Activated CD8-positive, alpha-beta memory T cell treated with anti-CD3 and anti-CD28 coated beads, Interleukin-2, amount 50 U/mL, for 24 hours (primary cell): ENCODE measurements at regions not wholly inside any gene's neighbourhood (a gene's known extent, or its start where the extent isn't known, plus 50 kb on each side); places are given as distances from the start of the nearest gene placed in this dataset.
"Not testable (repeated sequence)": the region's sequence is repeated elsewhere in the genome, so short reads cannot be mapped to it uniquely, and the experiment has no call there.

Experiments
- DNase-seq: peaks from one replicate; pipeline ENCODE4 v3.0.0-alpha.2; 2020; ENCODE audit errors: extremely low read depth

GRCh38 chr18:51330148-51330547 is 132.7 kb upstream of the MEX3C start:
- DNase-seq, result no peak

- no peak for DNase-seq
Measured at GRCh38 chr18:51330739-51331138, 133.3 kb upstream of the MEX3C start.

DNA sequence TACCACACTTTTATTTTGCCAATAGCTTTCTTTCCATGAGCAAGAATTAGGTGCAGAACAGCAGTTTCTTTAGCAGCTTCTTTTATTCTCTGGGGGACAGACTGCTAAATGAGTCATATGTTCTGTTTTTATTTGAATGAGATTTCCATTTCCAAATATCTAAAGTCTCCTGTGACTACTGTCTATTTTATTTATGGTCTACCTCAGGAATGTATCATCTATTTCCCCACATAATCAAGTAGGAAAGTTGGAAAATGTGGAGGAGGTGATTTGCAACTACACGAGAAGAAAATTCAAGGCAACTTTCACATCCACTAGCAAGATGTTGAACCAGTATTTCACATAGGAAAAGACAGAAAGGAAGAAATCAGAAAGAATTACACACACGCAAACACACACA is 139.9 kb upstream of the MEX3C start:
- DNase-seq, result no peak

GRCh38 chr18:51339856-51340255 is 142.4 kb upstream of the MEX3C start:
- DNase-seq, result no peak

GRCh38 chr18:51340332-51340731 is 142.9 kb upstream of the MEX3C start:
- DNase-seq, result no peak

DNA sequence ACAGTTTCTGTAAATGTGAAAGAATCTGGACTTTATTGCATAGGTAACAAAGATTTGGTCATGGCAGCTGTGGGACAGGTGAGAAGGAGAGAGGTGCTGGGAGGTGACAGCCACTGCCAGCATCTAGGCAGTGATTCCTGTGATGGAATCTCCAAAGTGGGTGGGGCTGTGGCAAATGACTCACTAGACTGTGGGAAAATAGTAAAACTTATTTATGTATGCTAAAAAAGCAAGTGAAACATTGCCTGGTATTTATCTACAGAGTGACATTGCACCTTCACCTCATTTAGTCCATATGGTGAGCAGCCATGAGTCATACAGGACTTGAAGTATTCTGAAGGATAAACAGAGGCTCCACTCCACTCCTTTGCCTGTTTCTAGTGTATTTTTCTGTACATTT is 145.3 kb upstream of the MEX3C start:
- DNase-seq, result no peak

DNA sequence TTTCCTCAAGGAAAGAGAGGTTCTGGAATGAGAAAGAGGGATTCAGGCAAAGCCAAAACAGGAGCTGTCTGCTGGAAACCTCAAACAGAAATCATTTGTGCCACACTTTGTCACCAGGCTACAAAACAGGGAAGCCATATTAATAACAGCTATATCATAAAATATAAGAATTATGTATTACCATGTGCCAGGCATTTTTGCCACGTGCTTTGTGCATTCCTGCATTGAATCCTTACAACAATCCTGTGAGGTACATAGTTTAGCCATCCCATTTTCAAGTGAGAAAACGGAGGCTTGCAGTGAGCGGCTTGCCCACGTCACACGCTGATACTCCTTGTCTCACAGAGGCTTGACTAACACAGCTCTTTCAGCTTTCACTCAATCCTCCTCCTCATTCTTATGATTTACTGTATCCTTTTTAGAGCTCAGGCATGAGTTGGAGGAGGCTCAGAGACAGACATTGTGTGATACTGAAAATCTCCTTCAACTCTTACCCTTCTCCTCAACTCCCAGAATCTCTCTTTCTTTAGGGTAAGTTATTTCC is 148.4 kb upstream of the MEX3C start:
- DNase-seq, result no peak

GRCh38 chr18:51346404-51346803 is 148.9 kb upstream of the MEX3C start:
- DNase-seq, result no peak

GRCh38 chr18:51350081-51350480 is 152.6 kb upstream of the MEX3C start:
- no peak for DNase-seq

- no peak for DNase-seq
Measured at GRCh38 chr18:51355841-51356240, 158.4 kb upstream of the MEX3C start.

GRCh38 chr18:51360301-51360700 is 162.8 kb upstream of the MEX3C start:
- DNase-seq, result not testable (repeated sequence)

DNA sequence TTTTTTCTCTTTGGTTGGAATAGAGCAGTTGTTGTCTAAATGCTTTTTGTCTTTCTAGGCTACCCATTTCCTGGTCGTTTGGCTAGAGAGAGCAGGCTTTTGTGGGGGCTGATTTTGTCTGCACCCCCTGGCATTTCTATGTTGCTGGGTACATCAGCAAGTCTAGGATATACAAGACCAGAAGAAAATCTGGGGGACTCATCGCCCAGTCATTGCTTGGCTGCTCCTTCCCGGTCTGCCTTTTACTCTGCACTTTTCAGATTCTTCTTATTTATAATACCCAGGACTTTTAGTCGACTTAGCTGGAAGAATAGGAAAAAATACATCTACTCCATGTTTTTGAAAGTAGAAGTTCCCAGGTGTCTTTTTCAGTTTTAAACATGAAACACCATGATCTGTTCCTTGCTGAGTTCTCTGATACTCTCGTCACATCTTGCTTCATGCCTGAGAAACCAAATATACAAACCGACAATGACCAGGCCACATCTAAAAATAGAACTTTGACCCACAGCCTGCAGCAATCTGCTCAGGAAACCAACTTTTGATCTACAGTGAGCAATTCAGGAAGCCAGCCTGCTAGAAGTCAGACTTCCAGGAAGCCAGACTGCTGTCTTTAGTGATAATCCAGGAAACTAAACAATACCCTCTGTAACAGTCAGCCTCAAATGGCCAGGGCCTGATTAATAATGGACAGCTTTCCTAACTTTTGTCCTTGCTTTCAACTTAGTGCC is 163.8 kb upstream of the MEX3C start:
- DNase-seq, result no peak

GRCh38 chr18:51363384-51363783 is 165.9 kb upstream of the MEX3C start:
- DNase-seq, result no peak

DNA sequence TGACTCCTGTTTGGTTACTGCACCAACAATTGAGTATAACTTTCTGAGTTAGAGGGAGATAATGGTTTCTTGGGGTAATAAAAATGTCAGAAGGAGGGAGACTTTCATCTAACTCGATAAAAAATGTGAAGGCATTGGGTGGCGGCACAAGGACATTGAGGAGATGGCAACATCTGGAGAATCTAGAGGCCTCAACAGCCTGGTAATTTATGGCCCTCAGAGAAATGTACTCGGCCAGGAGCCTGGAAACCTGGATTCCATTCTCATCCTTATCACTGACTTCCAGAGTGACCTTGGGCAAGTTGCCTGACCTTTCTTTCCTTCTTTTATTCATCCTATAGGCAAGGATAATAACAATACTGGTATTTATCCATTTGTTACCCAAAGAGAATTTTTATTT is 173.5 kb upstream of the MEX3C start:
- DNase-seq, result no peak

DNA sequence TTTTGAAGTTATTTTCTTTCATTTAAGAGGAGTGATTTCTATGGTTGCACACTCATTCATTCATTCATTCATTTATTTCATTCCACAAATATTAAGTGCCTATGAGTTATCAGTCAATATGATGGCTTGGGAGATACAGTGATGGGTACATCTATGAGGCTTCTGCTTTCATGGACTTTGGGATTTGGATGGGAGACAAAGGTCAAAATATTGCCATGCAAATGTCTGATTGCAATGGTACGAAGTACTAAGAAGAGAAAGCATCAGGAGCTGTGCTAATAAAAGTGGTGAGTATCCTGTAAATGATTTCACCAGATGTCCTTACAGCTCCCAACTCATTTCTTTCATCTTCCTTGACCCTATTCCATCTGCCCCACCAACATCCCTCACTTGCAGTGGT is 174.4 kb upstream of the MEX3C start:
- no peak for DNase-seq

- DNase-seq, result no peak
Measured at GRCh38 chr18:51382081-51382480, 184.6 kb upstream of the MEX3C start.

DNA sequence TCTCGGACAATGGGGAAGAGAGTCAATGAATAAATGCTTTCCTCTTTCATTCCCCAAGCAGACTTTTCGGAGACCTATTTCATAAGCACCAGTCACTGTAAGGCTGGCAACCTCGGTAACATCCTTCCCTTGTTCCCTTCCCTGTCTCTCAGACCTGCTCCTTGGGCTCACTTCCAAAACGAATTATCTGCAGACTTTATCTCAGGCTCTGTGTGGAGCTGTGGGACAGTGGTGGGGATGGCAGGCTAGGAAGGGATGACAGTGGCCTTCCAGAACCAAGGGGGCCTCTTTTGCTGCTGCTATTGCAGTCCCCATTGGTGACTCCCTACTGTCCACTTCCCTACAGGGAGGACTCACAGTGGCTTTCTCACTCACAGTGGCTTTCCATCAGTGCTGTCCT is 185.6 kb upstream of the MEX3C start:
- no peak for DNase-seq

- no peak for DNase-seq
Measured at GRCh38 chr18:51383711-51384110, 186.2 kb upstream of the MEX3C start.

- no peak for DNase-seq
Measured at GRCh38 chr18:51385270-51385669, 187.8 kb upstream of the MEX3C start.

DNA sequence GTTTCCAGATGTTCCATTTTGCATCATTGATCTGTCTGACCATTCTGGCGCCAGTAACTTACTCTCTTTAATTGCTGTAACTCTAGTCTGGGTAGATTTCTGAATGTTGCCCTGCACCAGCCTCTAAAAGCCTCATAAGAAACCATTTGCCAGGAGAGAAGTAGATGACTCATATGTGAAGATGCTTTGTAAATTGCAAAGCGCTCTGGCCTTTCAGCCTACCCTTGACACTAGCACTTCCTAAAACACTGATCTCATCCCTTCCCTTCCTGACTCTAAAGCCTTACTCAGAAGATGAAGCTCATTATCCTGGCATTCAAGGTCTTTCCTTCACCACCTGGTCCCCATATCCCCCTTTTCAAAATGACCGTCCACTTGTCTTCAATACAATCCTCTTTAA is 193.2 kb upstream of the MEX3C start:
- no peak for DNase-seq

- no peak for DNase-seq
Measured at GRCh38 chr18:51391215-51391614, 193.7 kb upstream of the MEX3C start.

DNA sequence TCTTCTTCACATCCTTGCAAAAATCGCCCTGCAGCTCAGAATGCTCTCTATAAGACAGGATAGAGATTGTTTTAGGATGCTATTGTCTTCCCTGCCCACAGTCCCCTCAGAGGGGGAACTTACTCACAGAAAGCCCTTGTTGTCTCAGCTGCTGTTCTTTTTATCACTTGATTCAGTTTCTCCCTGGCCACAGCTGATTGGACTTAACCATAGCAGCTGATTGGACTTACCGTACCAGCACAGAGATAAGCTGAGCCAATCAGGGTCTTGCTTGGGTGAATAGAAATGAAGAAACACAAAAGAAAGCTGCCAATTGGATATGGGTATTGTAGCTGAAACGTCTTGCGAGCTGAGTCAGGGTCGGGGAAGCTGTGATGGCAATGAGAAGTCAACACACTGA is 194.2 kb upstream of the MEX3C start:
- DNase-seq, result no peak

DNA sequence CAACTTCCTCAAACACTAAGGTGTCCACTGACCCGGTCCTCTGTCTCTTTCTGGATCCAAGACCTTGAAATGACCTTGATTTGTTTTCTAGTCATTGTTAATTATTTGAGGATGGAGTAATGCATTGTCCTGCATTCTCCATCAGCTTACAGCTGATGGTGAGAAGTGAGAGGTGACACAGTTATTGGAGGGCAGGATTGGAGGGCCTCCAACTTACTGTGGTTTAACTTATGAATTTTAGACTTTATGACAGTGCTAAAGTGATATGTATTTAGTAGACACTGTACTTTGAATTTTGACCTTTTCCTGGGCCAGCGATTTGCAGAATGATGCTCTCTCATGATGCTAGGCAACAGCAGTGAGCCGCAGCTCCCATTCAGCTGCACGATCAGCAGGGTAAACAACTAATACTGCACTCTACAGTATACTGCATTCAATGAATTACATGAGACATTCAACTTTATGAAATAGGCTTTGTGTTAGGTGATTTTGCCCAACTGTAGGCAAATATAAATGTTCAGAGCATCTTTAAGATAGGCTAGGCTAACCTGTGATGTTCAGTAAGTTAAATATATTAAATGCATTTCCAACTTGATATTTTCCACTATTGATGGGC is 200.0 kb upstream of the MEX3C start:
- DNase-seq, result no peak

- DNase-seq, result no peak
Measured at GRCh38 chr18:51398104-51398503, 200.6 kb upstream of the MEX3C start.
